ENCODE measurements at regions not wholly inside any gene's neighbourhood (a gene's known extent, or its start where the extent isn't known, plus 50 kb on each side); places are given as distances from the start of the nearest gene placed in this dataset.

DNA sequence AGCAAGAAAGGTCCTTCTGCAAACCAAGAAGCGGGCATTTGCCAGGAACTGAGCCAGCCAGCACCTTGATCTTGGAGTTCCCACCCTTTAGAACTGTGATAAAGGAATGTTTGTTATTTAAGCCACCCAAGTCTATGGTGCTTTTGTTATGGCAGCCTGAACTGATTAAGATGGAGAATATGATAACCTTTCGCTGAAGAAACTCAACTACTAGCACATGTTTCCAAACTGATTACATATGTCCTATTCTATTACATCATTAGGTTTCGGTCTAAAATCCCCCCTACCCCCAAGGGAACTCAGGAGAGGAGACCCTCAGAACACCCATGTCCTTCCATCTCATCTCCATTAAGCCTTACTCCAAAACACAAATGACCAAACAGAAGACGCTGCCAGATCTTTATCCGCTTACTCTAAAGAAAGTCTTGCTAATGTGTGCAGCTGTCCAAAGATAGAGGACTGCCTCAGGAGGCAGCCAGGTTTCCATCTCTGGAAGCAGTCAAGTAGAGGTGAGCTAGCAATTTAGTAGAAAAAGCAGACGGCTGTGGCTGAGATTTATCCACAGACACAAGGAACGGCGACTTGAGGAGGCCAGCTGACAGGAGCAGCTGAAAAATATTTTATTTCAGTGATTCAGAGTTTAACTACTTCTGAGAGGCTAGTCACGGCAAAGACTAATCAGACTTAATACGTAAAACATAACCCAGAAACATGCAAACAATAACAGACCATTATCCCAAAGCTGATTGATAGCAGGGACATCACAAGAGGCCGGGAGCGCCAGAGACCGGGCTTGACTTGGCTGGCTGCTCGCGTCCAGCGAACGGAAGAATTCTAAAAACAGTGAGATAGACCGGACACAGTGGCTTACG, 611.4 kb upstream of the CDH5 start:
- TF ChIP-seq POLR2A (IDR thresholded peaks at IDR 0.05) (no peak), EP300 (IDR thresholded peaks at IDR 0.05) (no peak), POLR2AphosphoS5 (IDR thresholded peaks at IDR 0.05) (no peak)
- TF ChIP-seq, protein P1, sequence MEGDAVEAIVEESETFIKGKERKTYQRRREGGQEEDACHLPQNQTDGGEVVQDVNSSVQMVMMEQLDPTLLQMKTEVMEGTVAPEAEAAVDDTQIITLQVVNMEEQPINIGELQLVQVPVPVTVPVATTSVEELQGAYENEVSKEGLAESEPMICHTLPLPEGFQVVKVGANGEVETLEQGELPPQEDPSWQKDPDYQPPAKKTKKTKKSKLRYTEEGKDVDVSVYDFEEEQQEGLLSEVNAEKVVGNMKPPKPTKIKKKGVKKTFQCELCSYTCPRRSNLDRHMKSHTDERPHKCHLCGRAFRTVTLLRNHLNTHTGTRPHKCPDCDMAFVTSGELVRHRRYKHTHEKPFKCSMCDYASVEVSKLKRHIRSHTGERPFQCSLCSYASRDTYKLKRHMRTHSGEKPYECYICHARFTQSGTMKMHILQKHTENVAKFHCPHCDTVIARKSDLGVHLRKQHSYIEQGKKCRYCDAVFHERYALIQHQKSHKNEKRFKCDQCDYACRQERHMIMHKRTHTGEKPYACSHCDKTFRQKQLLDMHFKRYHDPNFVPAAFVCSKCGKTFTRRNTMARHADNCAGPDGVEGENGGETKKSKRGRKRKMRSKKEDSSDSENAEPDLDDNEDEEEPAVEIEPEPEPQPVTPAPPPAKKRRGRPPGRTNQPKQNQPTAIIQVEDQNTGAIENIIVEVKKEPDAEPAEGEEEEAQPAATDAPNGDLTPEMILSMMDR (IDR thresholded peaks at IDR 0.05): no peak
